KMS-11 (cell line): ENCODE measurements at regions not wholly inside any gene's neighbourhood (a gene's known extent, or its start where the extent isn't known, plus 50 kb on each side); places are given as distances from the start of the nearest gene placed in this dataset.

Experiments used
- H2AFZ ChIP-seq: fragments of 200-600 bp; sonication (generic); 2 replicates; pipeline ENCODE4 v1.6.1; 2016; ENCODE audit warnings: antibody characterized with exemption, mixed run types, low read depth
- H3K27ac ChIP-seq: fragments of 200-600 bp; sonication (generic); 2 replicates; pipeline ENCODE4 v1.6.1; 2016; ENCODE audit warnings: mild to moderate bottlenecking, mixed run types
- H3K27me3 ChIP-seq: fragments of 200-600 bp; sonication (generic); 2 replicates; pipeline ENCODE4 v1.6.1; 2017; ENCODE audit warnings: mild to moderate bottlenecking, low read depth, mixed run types, moderate library complexity; ENCODE audit not compliant: insufficient read depth
- H3K36me3 ChIP-seq: fragments of 200-600 bp; sonication (generic); 2 replicates; pipeline ENCODE4 v1.6.1; 2017; ENCODE audit warnings: mild to moderate bottlenecking, mixed run types; ENCODE audit not compliant: insufficient read depth
- H3K4me1 ChIP-seq: fragments of 200-600 bp; sonication (generic); 2 replicates; pipeline ENCODE4 v1.6.1; 2016; ENCODE audit warnings: mild to moderate bottlenecking, low read depth, mixed run types; ENCODE audit not compliant: poor library complexity, severe bottlenecking
- H3K4me2 ChIP-seq: fragments of 200-600 bp; sonication (generic); 2 replicates; pipeline ENCODE4 v1.7.0; 2016; ENCODE audit warnings: mild to moderate bottlenecking, mixed run types
- H3K4me3 ChIP-seq: fragments of 200-600 bp; sonication (generic); IDR thresholded peaks from 2 replicates; pipeline ENCODE4 v1.6.1; 2017; ENCODE audit warnings: low read depth, low read length, mixed read lengths; ENCODE audit not compliant: insufficient read depth
- H3K79me2 ChIP-seq: fragments of 200-600 bp; sonication (generic); 2 replicates; pipeline ENCODE4 v1.6.1; 2016; ENCODE audit warnings: low read depth, mixed run types; ENCODE audit not compliant: insufficient read depth
- H3K9ac ChIP-seq: fragments of 200-600 bp; sonication (generic); 2 replicates; pipeline ENCODE4 v1.6.1; 2016; ENCODE audit warnings: mild to moderate bottlenecking, mixed run types
- H4K20me1 ChIP-seq: fragments of 200-600 bp; sonication (generic); 2 replicates; pipeline ENCODE4 v1.6.1; 2016; ENCODE audit warnings: mild to moderate bottlenecking, mixed run types; ENCODE audit not compliant: insufficient read depth
- TF ChIP-seq, protein P1 (sequence below): fragments of 200-600 bp; sonication (generic); conservative IDR thresholded peaks from 2 replicates; pipeline ENCODE4 v1.6.1; 2017; ENCODE audit warnings: low read depth, mild to moderate bottlenecking, antibody characterized with exemption, low read length, moderate library complexity, mixed read lengths

DNA sequence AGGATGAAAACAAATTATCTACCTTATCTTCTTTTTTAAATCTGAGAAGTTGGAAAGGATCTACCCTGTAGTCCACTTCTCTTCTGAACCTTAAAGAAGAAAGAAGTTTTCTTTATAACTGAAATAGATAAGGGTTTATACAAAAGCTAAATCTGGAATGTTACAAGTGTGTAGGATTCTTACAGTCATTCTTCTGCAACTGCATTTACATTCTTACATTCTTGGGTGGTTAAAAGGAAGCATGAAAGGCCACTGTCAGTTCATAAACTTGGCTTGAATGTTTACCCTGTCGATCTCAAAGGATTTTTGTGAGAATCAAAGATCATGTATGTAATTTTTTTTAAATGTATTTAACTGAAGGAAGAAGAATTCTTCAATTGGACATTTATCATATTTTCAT lies 142.1 kb upstream of the BRINP3 start:
- Histone ChIP-seq H3K9ac (no peak overlapping the region), H3K27ac (no peak overlapping the region), H3K36me3 (no peaks in the 10 kb centered on the region), H3K27me3 (no peaks in the 10 kb centered on the region), H3K4me3 (no peak overlapping the region), H4K20me1 (no peaks in the 10 kb centered on the region; the same call in 1 of the 2 replicates), H3K4me1 (no peaks in the 10 kb centered on the region), H2AFZ (no peak overlapping the region), H3K79me2 (no peaks in the 10 kb centered on the region), H3K4me2 (no peak overlapping the region)
- TF ChIP-seq, protein P1, sequence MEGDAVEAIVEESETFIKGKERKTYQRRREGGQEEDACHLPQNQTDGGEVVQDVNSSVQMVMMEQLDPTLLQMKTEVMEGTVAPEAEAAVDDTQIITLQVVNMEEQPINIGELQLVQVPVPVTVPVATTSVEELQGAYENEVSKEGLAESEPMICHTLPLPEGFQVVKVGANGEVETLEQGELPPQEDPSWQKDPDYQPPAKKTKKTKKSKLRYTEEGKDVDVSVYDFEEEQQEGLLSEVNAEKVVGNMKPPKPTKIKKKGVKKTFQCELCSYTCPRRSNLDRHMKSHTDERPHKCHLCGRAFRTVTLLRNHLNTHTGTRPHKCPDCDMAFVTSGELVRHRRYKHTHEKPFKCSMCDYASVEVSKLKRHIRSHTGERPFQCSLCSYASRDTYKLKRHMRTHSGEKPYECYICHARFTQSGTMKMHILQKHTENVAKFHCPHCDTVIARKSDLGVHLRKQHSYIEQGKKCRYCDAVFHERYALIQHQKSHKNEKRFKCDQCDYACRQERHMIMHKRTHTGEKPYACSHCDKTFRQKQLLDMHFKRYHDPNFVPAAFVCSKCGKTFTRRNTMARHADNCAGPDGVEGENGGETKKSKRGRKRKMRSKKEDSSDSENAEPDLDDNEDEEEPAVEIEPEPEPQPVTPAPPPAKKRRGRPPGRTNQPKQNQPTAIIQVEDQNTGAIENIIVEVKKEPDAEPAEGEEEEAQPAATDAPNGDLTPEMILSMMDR: no peak

DNA sequence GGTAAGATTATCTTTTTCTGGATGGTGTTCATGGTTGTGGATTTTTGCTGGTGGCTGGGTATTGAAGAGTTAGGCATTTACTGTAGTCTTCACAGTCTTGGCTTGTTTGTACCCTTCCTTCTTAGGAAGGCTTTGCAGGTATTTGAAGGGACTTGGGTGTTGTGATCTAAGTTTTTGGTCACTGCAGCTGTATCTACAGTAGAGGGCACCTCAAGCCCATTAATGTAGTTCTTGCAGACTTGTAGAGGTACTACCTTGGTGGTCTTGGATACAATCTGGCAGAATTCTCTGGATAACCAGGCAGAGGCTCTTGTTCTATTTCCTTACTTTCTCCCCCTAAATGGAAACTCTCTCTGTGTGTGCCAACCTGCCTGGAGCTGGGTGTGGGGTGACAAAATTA lies 155.8 kb upstream of the BRINP3 start:
- no peaks in the 10 kb centered on the region for H3K4me1 ChIP-seq
- H3K79me2 ChIP-seq: no peaks in the 10 kb centered on the region
- no peaks in the 10 kb centered on the region for H3K36me3 ChIP-seq
- H3K4me2 ChIP-seq: no peak overlapping the region
- no peak overlapping the region for H3K4me3 ChIP-seq
- H4K20me1 ChIP-seq: no peaks in the 10 kb centered on the region
- H3K27me3 ChIP-seq: no peaks in the 10 kb centered on the region
- no peak overlapping the region for H3K27ac ChIP-seq
- TF ChIP-seq, protein P1: no peak
- H3K9ac ChIP-seq: no peak overlapping the region
- H2AFZ ChIP-seq: no peak overlapping the region

DNA sequence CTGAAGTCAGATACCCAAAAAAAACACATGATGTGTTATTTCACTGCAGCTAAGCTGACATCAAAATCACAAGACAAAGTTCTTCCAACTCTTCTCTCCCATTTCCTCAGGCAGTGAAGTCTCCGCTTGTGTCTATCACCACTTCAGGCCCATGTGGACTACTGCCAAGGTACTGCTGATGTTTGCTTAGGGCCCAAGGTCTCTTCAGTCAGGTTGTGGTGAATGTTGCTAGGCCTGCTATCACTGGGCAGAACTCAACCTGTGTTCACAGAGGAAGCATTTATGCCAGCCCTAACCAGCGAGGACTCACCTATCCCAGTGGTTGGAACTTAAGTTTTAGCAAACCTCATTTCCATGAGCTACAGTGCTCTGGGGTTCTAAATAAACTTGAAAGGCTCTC lies 156.5 kb upstream of the BRINP3 start:
- no peak overlapping the region for H3K4me3 ChIP-seq
- no peak overlapping the region for H3K4me2 ChIP-seq
- H3K9ac ChIP-seq: no peak overlapping the region
- TF ChIP-seq, protein P1: no peak
- H3K36me3 ChIP-seq: no peaks in the 10 kb centered on the region
- H4K20me1 ChIP-seq: no peaks in the 10 kb centered on the region
- no peak overlapping the region for H3K27ac ChIP-seq
- H2AFZ ChIP-seq: no peak overlapping the region
- no peaks in the 10 kb centered on the region for H3K4me1 ChIP-seq
- no peaks in the 10 kb centered on the region for H3K79me2 ChIP-seq
- no peaks in the 10 kb centered on the region for H3K27me3 ChIP-seq

DNA sequence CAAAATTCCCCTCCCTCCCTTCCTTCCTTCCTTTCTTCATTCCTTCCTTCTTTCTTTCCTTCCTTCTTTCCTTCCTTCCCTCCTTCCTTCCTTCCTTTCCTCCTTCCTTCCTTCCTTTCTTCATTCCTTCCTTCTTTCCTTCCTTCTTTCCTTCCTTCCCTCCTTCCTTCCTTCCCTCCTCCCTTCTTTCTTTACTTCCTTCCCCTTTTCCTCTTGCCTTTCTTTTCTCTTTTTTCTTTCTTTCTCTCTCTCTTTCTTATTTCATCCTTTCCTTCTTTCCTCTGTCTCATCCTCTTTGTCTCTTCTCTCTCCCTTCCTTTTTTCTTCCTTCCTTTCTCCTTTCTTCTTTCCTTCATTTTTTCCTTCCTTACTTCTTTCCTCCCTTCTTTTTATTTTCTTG lies 171.9 kb upstream of the BRINP3 start:
- no peak overlapping the region for H3K9ac ChIP-seq

More for the DNA sequence above, 171.9 kb upstream of the BRINP3 start:
- TF ChIP-seq, protein P1: no peak
- Histone ChIP-seq H3K27ac (no peak overlapping the region), H3K36me3 (no peaks in the 10 kb centered on the region), H3K4me2 (no peak overlapping the region), H2AFZ (no peak overlapping the region), H3K4me3 (no peak overlapping the region), H3K4me1 (no peaks in the 10 kb centered on the region), H3K27me3 (no peaks in the 10 kb centered on the region), H4K20me1 (no peaks in the 10 kb centered on the region), H3K79me2 (no peaks in the 10 kb centered on the region)
